Mesendoderm (in vitro differentiated cells): ENCODE measurements at regions not wholly inside any gene's neighbourhood (a gene's known extent, or its start where the extent isn't known, plus 50 kb on each side); places are given as distances from the start of the nearest gene placed in this dataset.

Experiments
- DNase-seq: peaks from one replicate; pipeline ENCODE4 v3.0.0; 2013
- H2AK5ac ChIP-seq: 2 replicates; pipeline ENCODE4 v1.6.1; 2013; ENCODE audit warnings: low read length, inconsistent platforms
- H2BK120ac ChIP-seq: 2 replicates; pipeline ENCODE4 v1.6.1; 2013; ENCODE audit warnings: low read depth, mild to moderate bottlenecking, low read length, moderate library complexity, mixed read lengths
- H2BK15ac ChIP-seq: replicated peaks from 2 replicates; pipeline ENCODE4 v1.6.1; 2013; ENCODE audit warnings: low read depth, mild to moderate bottlenecking, moderate library complexity
- H2BK5ac ChIP-seq: 2 replicates; pipeline ENCODE4 v1.6.1; 2013; ENCODE audit warnings: low read length, inconsistent platforms
- H3K18ac ChIP-seq: 2 replicates; pipeline ENCODE4 v1.6.1; 2013; ENCODE audit warnings: mild to moderate bottlenecking, low read length, mixed read lengths
- H3K23ac ChIP-seq: one replicate; pipeline ENCODE4 v1.6.1; 2013; ENCODE audit warnings: low read length
- H3K27ac ChIP-seq: 2 replicates; pipeline ENCODE4 v1.5.1; 2013; ENCODE audit warnings: low read depth, mild to moderate bottlenecking, inconsistent platforms, low read length, moderate library complexity
- H3K27me3 ChIP-seq: 2 replicates; pipeline ENCODE4 v1.6.1; 2013; ENCODE audit warnings: low read length, control low read depth, mild to moderate bottlenecking, inconsistent platforms; ENCODE audit not compliant: insufficient read depth, poor library complexity
- H3K36me3 ChIP-seq: 2 replicates; pipeline ENCODE4 v1.6.1; 2013; ENCODE audit warnings: low read length, inconsistent platforms; ENCODE audit not compliant: control insufficient read depth, insufficient read depth
- H3K4ac ChIP-seq: one replicate; pipeline ENCODE4 v1.6.1; 2013; ENCODE audit warnings: low read depth, mild to moderate bottlenecking, low read length, moderate library complexity
- H3K4me1 ChIP-seq: 2 replicates; pipeline ENCODE4 v1.6.1; 2013; ENCODE audit warnings: low read depth, low read length, inconsistent platforms; ENCODE audit not compliant: control insufficient read depth
- H3K4me2 ChIP-seq: 2 replicates; pipeline ENCODE4 v1.6.1; 2013; ENCODE audit warnings: low read length
- H3K4me3 ChIP-seq: 2 replicates; pipeline ENCODE4 v1.5.1; 2013; ENCODE audit warnings: mild to moderate bottlenecking, low read length
- H3K56ac ChIP-seq: one replicate; pipeline ENCODE4 v1.6.1; 2013; ENCODE audit warnings: low read length
- H3K79me1 ChIP-seq: 2 replicates; pipeline ENCODE4 v1.6.1; 2013; ENCODE audit warnings: low read length, inconsistent platforms
- H3K79me2 ChIP-seq: 2 replicates; pipeline ENCODE4 v1.6.1; 2013; ENCODE audit warnings: mild to moderate bottlenecking, low read length; ENCODE audit not compliant: control insufficient read depth, insufficient read depth
- H3K9ac ChIP-seq: 2 replicates; pipeline ENCODE4 v1.6.1; 2013; ENCODE audit warnings: low read length, inconsistent platforms
- H4K5ac ChIP-seq: one replicate; pipeline ENCODE4 v1.6.1; 2013; ENCODE audit warnings: low read length
- H4K8ac ChIP-seq: one replicate; pipeline ENCODE4 v1.6.1; 2013; ENCODE audit warnings: low read depth, mild to moderate bottlenecking, control low read depth, low read length, moderate library complexity
- WGBS: extraction: QIAGEN DNeasy Blood & Tissue Kit; methylation state at CpG from one replicate; pipeline ENCODE4 v1.1.7; 2013; ENCODE audit warnings: low lambda C conversion rate, missing lambda C conversion rate; ENCODE audit not compliant: insufficient coverage; ENCODE audit errors: extremely low coverage; 5-methylcytosine and 5-hydroxymethylcytosine counted together

GRCh38 chr9:107991581-107991980 is 502.0 kb upstream of the KLF4 start:
- Histone ChIP-seq H4K5ac (no peak overlapping the region), H2BK5ac (no peak overlapping the region), H3K56ac (no peak overlapping the region), H3K4me3 (no peak overlapping the region), H3K4me2 (no peak overlapping the region), H3K79me1 (no peaks in the 10 kb centered on the region), H3K18ac (no peak overlapping the region), H3K27ac (no peak overlapping the region), H3K27me3 (no peaks in the 10 kb centered on the region), H2BK120ac (no peak overlapping the region), H3K9ac (no peak overlapping the region), H3K4ac (no peak overlapping the region), H3K36me3 (no peaks in the 10 kb centered on the region), H3K4me1 (peaks cover 2% of the 10 kb centered on the region), H3K23ac (no peak overlapping the region), H2BK15ac (no peak overlapping the region), H2AK5ac (no peak overlapping the region), H3K79me2 (no peaks in the 10 kb centered on the region), H4K8ac (no peak overlapping the region)
- no CpG with 5 or more reads among the region's 4 CpGs for WGBS
- no peak for DNase-seq

GRCh38 chr9:107989544-107989943 is 500.0 kb upstream of the KLF4 start:
- Histone ChIP-seq H3K79me2 (no peaks in the 10 kb centered on the region), H3K79me1 (no peaks in the 10 kb centered on the region), H3K27ac (peak overlapping the region; percentile 40), H3K9ac (no peak overlapping the region), H3K27me3 (no peaks in the 10 kb centered on the region), H2AK5ac (no peak overlapping the region), H3K4me2 (no peak overlapping the region), H3K36me3 (no peaks in the 10 kb centered on the region), H2BK5ac (no peak overlapping the region), H3K18ac (no peak overlapping the region), H2BK120ac (no peak overlapping the region), H4K8ac (no peak overlapping the region), H3K23ac (no peak overlapping the region), H3K4me3 (no peak overlapping the region), H4K5ac (no peak overlapping the region), H2BK15ac (no peak overlapping the region), H3K56ac (no peak overlapping the region), H3K4me1 (peaks cover 2% of the 10 kb centered on the region), H3K4ac (no peak overlapping the region)
- no peak for DNase-seq
- WGBS: no CpG with 5 or more reads among the region's 2 CpGs

DNA sequence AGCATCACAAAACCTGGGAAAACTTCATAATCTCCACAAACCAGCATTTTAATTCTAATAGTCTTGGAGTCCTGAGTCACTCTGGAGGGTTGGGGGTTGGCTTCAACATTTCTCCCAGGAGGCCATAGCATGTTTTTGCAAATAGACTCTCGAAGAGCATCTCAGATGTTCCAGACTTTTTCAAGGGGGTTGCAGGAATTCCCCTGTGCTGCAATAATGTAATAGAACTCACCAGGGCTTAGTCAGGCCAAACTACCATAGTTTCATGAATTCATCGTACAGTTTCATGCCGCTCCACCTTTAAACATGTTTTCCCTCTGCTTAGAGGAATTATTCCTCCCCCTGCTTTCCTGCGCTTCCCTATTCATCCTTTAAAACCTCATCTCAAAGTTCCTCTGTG is 499.5 kb upstream of the KLF4 start:
- H3K4me2 ChIP-seq: no peak overlapping the region
- H3K9ac ChIP-seq: no peak overlapping the region
- no peak overlapping the region for H3K4me3 ChIP-seq
- H2AK5ac ChIP-seq: no peak overlapping the region
- no peaks in the 10 kb centered on the region for H3K79me2 ChIP-seq
- H2BK120ac ChIP-seq: no peak overlapping the region
- H3K23ac ChIP-seq: no peak overlapping the region
- no peak overlapping the region for H3K18ac ChIP-seq
- no peaks in the 10 kb centered on the region for H3K36me3 ChIP-seq
- no peak overlapping the region for H2BK5ac ChIP-seq
- no peak overlapping the region for H3K56ac ChIP-seq
- H2BK15ac ChIP-seq: no peak overlapping the region
- H3K79me1 ChIP-seq: no peaks in the 10 kb centered on the region
- no peak overlapping the region for H3K4ac ChIP-seq
- no peak overlapping the region for H4K5ac ChIP-seq
- no peak overlapping the region for H4K8ac ChIP-seq
- no peak for DNase-seq
- H3K27ac ChIP-seq: peak overlapping the region; percentile 40
- no CpG with 5 or more reads among the region's 4 CpGs for WGBS
- H3K27me3 ChIP-seq: no peaks in the 10 kb centered on the region
- H3K4me1 ChIP-seq: peaks cover 2% of the 10 kb centered on the region

GRCh38 chr9:107984956-107985355 is 495.4 kb upstream of the KLF4 start:
- Histone ChIP-seq H3K4me2 (no peak overlapping the region), H3K18ac (no peak overlapping the region), H3K9ac (no peak overlapping the region), H3K79me1 (no peaks in the 10 kb centered on the region), H2BK120ac (no peak overlapping the region), H3K23ac (no peak overlapping the region), H4K5ac (no peak overlapping the region), H3K27ac (no peak overlapping the region), H3K79me2 (no peaks in the 10 kb centered on the region), H3K4ac (no peak overlapping the region), H4K8ac (no peak overlapping the region), H3K56ac (no peak overlapping the region), H3K4me3 (no peak overlapping the region), H2AK5ac (no peak overlapping the region), H2BK5ac (no peak overlapping the region), H3K36me3 (no peaks in the 10 kb centered on the region), H2BK15ac (no peak overlapping the region), H3K27me3 (no peaks in the 10 kb centered on the region), H3K4me1 (peaks cover 2% of the 10 kb centered on the region)
- no peak for DNase-seq
- no CpG with 5 or more reads among the region's 2 CpGs for WGBS

- H2BK120ac ChIP-seq: no peak overlapping the region
- H3K18ac ChIP-seq: no peak overlapping the region
- H4K8ac ChIP-seq: no peak overlapping the region
- no peak overlapping the region for H3K4ac ChIP-seq
- H3K4me3 ChIP-seq: no peak overlapping the region
- no peaks in the 10 kb centered on the region for H3K36me3 ChIP-seq
- WGBS: no CpG with 5 or more reads among the region's 3 CpGs
- H2AK5ac ChIP-seq: no peak overlapping the region
- H3K79me1 ChIP-seq: no peaks in the 10 kb centered on the region
- H3K56ac ChIP-seq: no peak overlapping the region
- DNase-seq: no peak
- no peak overlapping the region for H2BK5ac ChIP-seq
- no peak overlapping the region for H3K23ac ChIP-seq
- H2BK15ac ChIP-seq: no peak overlapping the region
- H3K79me2 ChIP-seq: no peaks in the 10 kb centered on the region
- H4K5ac ChIP-seq: no peak overlapping the region
- H3K4me1 ChIP-seq: no peaks in the 10 kb centered on the region
- no peaks in the 10 kb centered on the region for H3K27me3 ChIP-seq
- no peak overlapping the region for H3K27ac ChIP-seq
- H3K4me2 ChIP-seq: no peak overlapping the region
- H3K9ac ChIP-seq: no peak overlapping the region
These were observed 494.2 kb upstream of the KLF4 start for GRCh38 chr9:107983762-107984161.

GRCh38 chr9:107983181-107983603 is 493.6 kb upstream of the KLF4 start:
- H3K27ac ChIP-seq: no peak overlapping the region
- DNase-seq: no peak
- H2BK15ac ChIP-seq: no peak overlapping the region
- H2BK120ac ChIP-seq: no peak overlapping the region
- H3K4me2 ChIP-seq: no peak overlapping the region
- no peak overlapping the region for H3K4ac ChIP-seq
- no peak overlapping the region for H3K4me3 ChIP-seq
- H3K79me1 ChIP-seq: no peaks in the 10 kb centered on the region
- no peaks in the 10 kb centered on the region for H3K36me3 ChIP-seq
- H3K23ac ChIP-seq: no peak overlapping the region
- no CpG with 5 or more reads among the region's 3 CpGs for WGBS
- no peak overlapping the region for H3K18ac ChIP-seq
- H3K4me1 ChIP-seq: no peaks in the 10 kb centered on the region
- no peak overlapping the region for H2BK5ac ChIP-seq
- H3K56ac ChIP-seq: no peak overlapping the region
- no peak overlapping the region for H3K9ac ChIP-seq
- H4K8ac ChIP-seq: no peak overlapping the region
- no peak overlapping the region for H2AK5ac ChIP-seq
- no peak overlapping the region for H4K5ac ChIP-seq
- H3K27me3 ChIP-seq: no peaks in the 10 kb centered on the region
- H3K79me2 ChIP-seq: no peaks in the 10 kb centered on the region
